ENCODE measurements at regions not wholly inside any gene's neighbourhood (a gene's known extent, or its start where the extent isn't known, plus 50 kb on each side); places are given as distances from the start of the nearest gene placed in this dataset.

DNA sequence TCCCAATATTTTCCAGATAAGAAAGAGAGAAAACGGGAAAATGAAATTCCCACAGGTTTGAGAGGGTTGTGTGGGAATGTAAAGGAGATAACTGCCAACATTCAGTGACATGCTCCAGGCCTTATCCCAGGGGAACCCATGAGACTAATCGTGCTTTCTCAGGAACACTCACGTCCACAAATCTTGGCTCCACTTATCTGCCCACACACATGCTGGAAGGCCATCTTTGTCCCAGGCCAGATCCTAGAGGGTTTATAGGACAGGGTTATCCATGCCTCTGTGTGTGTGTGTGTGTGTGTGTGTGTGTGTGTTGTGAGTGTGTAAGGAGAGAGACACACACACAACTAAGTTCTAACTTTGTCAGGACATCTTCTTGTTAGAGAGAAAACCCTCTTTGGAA is 182.2 kb upstream of the E2F7 start:
- TF ChIP-seq BHLHE40 (IDR thresholded peaks at IDR 0.05; ENCODE audit: low read depth, low read length) = no peak
- TF ChIP-seq, protein P1, sequence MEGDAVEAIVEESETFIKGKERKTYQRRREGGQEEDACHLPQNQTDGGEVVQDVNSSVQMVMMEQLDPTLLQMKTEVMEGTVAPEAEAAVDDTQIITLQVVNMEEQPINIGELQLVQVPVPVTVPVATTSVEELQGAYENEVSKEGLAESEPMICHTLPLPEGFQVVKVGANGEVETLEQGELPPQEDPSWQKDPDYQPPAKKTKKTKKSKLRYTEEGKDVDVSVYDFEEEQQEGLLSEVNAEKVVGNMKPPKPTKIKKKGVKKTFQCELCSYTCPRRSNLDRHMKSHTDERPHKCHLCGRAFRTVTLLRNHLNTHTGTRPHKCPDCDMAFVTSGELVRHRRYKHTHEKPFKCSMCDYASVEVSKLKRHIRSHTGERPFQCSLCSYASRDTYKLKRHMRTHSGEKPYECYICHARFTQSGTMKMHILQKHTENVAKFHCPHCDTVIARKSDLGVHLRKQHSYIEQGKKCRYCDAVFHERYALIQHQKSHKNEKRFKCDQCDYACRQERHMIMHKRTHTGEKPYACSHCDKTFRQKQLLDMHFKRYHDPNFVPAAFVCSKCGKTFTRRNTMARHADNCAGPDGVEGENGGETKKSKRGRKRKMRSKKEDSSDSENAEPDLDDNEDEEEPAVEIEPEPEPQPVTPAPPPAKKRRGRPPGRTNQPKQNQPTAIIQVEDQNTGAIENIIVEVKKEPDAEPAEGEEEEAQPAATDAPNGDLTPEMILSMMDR (IDR thresholded peaks at IDR 0.05) = no peak
- no peak for TF ChIP-seq RAD21 (conservative IDR thresholded peaks at IDR 0.05 in 1 of 2, IDR thresholded peaks at IDR 0.05 in 1 of 2)
- TF ChIP-seq PHF8 (IDR thresholded peaks at IDR 0.05; ENCODE audit: borderline replicate concordance, low read depth) = no peak
- TF ChIP-seq, protein P2, sequence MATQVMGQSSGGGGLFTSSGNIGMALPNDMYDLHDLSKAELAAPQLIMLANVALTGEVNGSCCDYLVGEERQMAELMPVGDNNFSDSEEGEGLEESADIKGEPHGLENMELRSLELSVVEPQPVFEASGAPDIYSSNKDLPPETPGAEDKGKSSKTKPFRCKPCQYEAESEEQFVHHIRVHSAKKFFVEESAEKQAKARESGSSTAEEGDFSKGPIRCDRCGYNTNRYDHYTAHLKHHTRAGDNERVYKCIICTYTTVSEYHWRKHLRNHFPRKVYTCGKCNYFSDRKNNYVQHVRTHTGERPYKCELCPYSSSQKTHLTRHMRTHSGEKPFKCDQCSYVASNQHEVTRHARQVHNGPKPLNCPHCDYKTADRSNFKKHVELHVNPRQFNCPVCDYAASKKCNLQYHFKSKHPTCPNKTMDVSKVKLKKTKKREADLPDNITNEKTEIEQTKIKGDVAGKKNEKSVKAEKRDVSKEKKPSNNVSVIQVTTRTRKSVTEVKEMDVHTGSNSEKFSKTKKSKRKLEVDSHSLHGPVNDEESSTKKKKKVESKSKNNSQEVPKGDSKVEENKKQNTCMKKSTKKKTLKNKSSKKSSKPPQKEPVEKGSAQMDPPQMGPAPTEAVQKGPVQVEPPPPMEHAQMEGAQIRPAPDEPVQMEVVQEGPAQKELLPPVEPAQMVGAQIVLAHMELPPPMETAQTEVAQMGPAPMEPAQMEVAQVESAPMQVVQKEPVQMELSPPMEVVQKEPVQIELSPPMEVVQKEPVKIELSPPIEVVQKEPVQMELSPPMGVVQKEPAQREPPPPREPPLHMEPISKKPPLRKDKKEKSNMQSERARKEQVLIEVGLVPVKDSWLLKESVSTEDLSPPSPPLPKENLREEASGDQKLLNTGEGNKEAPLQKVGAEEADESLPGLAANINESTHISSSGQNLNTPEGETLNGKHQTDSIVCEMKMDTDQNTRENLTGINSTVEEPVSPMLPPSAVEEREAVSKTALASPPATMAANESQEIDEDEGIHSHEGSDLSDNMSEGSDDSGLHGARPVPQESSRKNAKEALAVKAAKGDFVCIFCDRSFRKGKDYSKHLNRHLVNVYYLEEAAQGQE (IDR thresholded peaks at IDR 0.05) = no peak
- no peak for TF ChIP-seq POLR2A (IDR thresholded peaks at IDR 0.05; ENCODE audit: low read length)
- no peak for TF ChIP-seq ESRRA (IDR thresholded peaks at IDR 0.05; ENCODE audit: borderline replicate concordance, low read length)
- TF ChIP-seq, protein P3, sequence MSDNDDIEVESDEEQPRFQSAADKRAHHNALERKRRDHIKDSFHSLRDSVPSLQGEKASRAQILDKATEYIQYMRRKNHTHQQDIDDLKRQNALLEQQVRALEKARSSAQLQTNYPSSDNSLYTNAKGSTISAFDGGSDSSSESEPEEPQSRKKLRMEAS (IDR thresholded peaks at IDR 0.05) = no peak
- TF ChIP-seq MAFK (IDR thresholded peaks at IDR 0.05; ENCODE audit: partially characterized antibody) = no peak
- TF ChIP-seq, protein P4, sequence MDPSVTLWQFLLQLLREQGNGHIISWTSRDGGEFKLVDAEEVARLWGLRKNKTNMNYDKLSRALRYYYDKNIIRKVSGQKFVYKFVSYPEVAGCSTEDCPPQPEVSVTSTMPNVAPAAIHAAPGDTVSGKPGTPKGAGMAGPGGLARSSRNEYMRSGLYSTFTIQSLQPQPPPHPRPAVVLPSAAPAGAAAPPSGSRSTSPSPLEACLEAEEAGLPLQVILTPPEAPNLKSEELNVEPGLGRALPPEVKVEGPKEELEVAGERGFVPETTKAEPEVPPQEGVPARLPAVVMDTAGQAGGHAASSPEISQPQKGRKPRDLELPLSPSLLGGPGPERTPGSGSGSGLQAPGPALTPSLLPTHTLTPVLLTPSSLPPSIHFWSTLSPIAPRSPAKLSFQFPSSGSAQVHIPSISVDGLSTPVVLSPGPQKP (IDR thresholded peaks at IDR 0.05; ENCODE audit: low read depth, low read length) = no peak
- no peak for TF ChIP-seq EP300 (IDR thresholded peaks at IDR 0.05)
- no peak for TF ChIP-seq NFE2L2 (conservative IDR thresholded peaks at IDR 0.05; ENCODE audit: low read length)
- TF ChIP-seq MAZ (IDR thresholded peaks at IDR 0.05; ENCODE audit: borderline replicate concordance, low read depth, low read length) = no peak

Measured in A549 (cell line).